Astrocyte of the cerebellum (primary cell): ENCODE measurements at regions not wholly inside any gene's neighbourhood (a gene's known extent, or its start where the extent isn't known, plus 50 kb on each side); places are given as distances from the start of the nearest gene placed in this dataset.
"Not testable (repeated sequence)": the region's sequence is repeated elsewhere in the genome, so short reads cannot be mapped to it uniquely, and the experiment has no call there.

Source experiments
- DNase-seq: peaks from one replicate; pipeline ENCODE4 v3.0.0-alpha.2; 2011; ENCODE audit warnings: low read depth
- H3K4me3 ChIP-seq: 2 replicates; pipeline ENCODE4 v1.5.1; 2011; ENCODE audit warnings: mild to moderate bottlenecking, low read depth, low read length, moderate library complexity
- in situ Hi-C: cut with HindIII; loops from 2 replicates; pipeline ENCODE4 v1.10.0; 2017; ENCODE audit warnings: low sequenced_read_pairs
- TF ChIP-seq, protein P1 (sequence below): IDR thresholded peaks from 2 replicates; pipeline ENCODE4 v1.5.1; 2012; ENCODE audit warnings: low read length, low read depth, moderate library complexity, mild to moderate bottlenecking; ENCODE audit errors: missing control alignments

DNA sequence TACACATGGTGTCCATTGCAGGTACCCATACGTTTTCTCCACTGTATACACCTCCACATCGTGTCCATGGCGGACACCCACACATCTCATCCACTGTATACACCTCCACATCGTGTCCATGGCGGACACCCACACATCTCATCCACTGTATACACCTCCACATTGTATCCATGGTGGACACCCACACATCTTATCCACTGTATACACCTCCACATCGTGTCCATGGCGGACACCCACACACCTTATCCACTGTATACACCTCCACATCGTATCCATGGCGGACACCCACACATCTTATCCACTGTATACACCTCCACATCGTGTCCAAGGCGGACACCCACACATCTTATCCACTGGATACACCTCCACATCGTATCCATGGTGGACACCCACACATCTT lies 50.4 kb upstream of the TTC34 start:
- DNase-seq, H3K4me3 ChIP-seq, in situ Hi-C loops: not testable (repeated sequence)

DNA sequence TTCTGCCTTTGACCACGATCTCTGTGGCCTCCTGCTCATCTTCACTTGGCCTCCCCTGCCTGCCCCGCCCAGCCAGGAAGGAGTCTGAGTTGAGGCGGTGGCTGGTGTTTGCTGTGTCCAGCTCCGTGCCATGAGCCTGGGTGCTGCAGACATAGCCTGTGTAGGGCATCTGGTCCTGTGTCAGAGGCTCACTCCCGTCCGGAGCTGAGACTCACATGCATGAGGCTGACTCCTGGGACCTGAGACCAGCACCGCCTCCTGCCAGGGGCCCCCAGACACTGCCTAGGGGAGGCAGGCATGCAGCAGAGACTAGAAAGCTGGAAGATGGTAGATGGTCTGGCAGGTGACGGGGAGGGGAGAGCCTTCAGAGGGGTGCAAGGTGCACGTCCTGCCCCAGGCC lies 52.2 kb upstream of the TTC34 start:
- no peak for DNase-seq
- H3K4me3 ChIP-seq, result no peak overlapping the region
- in situ Hi-C loops, result no loop called here
- TF ChIP-seq, protein P1, sequence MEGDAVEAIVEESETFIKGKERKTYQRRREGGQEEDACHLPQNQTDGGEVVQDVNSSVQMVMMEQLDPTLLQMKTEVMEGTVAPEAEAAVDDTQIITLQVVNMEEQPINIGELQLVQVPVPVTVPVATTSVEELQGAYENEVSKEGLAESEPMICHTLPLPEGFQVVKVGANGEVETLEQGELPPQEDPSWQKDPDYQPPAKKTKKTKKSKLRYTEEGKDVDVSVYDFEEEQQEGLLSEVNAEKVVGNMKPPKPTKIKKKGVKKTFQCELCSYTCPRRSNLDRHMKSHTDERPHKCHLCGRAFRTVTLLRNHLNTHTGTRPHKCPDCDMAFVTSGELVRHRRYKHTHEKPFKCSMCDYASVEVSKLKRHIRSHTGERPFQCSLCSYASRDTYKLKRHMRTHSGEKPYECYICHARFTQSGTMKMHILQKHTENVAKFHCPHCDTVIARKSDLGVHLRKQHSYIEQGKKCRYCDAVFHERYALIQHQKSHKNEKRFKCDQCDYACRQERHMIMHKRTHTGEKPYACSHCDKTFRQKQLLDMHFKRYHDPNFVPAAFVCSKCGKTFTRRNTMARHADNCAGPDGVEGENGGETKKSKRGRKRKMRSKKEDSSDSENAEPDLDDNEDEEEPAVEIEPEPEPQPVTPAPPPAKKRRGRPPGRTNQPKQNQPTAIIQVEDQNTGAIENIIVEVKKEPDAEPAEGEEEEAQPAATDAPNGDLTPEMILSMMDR, result no peak

DNA sequence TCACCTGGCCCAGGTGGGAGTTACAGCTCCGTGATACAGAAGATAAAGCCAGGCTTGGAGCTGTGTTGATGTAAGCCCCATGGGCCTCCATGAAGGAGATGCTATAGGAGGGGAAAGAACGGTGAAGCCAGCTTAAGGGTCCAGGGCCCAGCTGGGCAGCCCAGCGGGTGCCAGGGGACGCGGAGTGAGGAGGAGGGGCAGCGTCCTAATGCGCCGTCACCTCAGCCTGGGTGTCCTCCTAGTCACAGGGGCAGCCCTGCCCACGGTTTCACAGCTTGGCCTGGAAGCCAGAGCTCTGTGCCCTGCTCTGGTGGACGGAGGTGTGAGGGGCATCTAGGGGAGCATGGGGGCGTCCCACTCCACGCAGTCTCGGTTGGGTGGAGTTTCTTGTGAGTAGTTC lies 52.7 kb upstream of the TTC34 start:
- TF ChIP-seq, protein P1, result no peak
- no peak for DNase-seq
- no peak overlapping the region for H3K4me3 ChIP-seq
- in situ Hi-C loops, result no loop called here

DNA sequence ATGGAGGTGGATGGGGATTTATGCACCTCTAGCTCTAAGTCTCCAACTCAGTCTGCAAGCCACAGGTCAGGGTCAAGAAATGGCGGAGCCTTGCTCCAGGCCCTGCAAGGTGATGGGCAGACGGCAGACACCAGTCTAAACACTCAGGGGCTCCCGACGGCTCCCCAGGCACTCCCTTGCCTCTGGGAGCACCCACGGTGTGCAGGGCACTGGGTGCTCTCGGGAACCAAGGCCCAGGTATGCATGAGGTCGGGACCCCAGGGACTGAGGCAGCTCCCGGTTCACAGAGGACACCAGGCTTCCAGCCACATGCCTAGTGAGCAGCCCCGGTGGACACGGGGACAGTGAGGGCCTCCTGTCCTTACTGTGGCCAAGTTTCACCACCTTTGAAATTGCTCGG lies 53.1 kb upstream of the TTC34 start:
- in situ Hi-C loops, result no loop called here
- DNase-seq, result no peak
- TF ChIP-seq, protein P1, result no peak
- H3K4me3 ChIP-seq, result no peak overlapping the region

DNA sequence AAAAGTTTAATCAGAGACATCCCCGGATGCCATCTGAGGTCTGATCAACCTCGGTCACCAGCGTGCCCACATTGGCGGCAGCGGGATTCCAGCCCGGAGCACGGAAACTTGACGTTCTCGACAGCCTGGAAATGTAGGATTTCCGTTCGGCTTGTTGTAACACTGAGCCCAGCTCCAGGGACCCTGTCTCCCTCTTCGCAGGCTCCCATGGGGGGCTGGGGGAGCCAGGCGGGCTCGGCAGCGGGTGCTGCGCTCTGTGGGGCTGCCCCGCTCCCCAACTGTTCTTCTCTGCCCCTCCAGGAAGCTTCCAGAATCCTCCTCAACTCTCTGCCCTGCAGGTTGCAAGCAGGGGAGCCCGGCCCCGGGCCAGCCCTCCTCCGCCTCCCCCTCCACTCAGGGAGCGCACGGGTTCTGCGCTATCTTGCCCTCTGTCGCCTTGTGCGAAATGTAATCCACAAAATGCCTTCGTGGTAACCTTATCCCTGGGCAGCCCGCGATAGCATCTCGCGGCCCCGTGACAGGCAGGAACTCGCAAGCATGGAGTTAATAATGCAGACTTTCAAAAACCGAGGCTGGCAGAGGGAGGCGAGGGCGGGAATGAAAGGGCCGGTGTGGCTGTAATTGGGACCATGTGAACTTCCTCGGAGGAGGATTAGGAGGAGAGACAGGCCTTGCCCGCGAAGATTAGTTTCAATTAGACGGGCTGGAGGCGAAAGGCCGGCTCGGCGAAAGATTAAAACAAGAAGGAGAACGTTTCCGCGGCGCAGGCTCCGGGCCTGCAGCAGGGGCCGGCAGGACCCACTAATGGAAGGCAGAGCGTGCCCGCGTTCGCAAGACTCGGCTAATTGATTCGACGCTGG lies 53.9 kb upstream of the TTC34 start:
- no peak overlapping the region for H3K4me3 ChIP-seq
- in situ Hi-C loops, result no loop called here

DNA sequence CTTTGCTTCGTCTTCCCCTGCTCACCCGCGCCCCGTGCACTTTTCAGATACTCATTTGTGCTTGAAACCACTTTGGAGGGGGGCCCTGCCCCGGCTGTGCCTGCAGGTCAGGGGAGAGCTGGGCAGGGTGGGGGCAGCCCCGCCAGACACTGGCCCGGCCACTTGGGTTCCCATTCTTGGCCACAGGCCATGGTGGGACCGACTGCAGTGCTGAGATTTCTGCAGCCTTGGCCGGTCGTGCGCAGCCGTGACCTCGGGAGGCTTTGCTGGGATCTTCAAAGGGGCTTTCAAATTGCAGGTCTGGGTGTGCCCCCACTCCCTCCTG lies 54.5 kb upstream of the TTC34 start:
- TF ChIP-seq, protein P1, result no peak
- H3K4me3 ChIP-seq, result no peak overlapping the region
- in situ Hi-C loops, result no loop called here
- DNase-seq, result no peak

More for the DNA sequence above, 53.9 kb upstream of the TTC34 start:
- TF ChIP-seq, protein P1, result no peak
- no peak for DNase-seq

DNA sequence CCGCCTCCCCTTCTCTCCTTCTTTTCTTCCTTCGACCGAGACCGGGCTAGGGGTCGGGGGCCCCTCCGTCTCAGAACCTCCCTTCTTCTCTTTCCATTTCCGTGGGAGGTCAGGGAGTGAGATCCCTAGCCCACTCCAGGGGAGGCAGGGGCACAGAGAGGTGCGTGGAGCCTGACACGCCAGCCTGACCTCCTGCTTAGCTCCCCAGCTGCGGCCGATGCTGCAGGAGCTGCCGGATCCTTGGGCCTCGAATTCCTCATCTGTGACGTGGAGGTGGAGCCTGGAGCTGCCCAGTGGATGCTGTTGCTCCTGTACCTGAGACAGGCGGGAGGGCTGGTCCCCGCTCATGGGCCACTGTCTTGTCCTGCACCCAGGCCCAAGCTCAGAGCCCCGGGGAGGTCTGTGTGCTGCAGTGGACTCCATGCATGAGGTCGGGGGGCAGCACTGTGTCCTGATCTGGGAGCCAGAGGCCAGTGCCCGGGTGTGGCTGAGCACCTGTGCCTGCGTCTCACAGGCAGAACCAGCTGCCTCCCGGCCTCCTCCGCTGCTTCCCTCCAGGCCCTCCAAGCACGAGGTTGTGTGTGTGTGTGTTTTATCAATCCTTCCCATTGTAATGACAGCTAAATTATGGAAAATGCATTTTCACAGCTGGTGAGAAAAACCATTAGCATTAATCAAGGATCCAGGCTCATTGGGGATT lies 55.3 kb upstream of the TTC34 start:
- in situ Hi-C loops, result no loop called here
- TF ChIP-seq, protein P1, result no peak
- no peak overlapping the region for H3K4me3 ChIP-seq
- DNase-seq, result no peak
